ENCODE measurements at regions not wholly inside any gene's neighbourhood (a gene's known extent, or its start where the extent isn't known, plus 50 kb on each side); places are given as distances from the start of the nearest gene placed in this dataset.

DNA sequence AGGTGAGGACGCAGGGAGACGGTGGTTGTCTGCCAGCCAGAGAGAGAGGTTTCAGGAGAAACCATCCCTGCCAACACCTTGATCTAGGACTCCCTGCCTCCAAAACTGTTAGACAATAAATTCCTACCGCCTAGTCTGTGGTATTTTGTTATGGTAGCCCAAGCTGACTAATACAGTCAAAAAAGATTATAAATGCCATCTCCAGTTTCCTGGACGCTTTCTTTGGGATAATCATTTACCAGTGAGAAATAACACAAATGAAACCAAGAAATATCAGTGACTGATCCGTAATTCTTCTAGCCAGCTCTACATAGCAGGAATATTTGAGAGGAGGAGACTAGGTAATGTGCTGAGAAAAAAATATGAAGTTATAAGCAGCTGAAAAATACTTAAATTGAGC is 707.8 kb upstream of the LMCD1 start:
- no peak for DNase-seq (ENCODE audit: low read depth)

DNA sequence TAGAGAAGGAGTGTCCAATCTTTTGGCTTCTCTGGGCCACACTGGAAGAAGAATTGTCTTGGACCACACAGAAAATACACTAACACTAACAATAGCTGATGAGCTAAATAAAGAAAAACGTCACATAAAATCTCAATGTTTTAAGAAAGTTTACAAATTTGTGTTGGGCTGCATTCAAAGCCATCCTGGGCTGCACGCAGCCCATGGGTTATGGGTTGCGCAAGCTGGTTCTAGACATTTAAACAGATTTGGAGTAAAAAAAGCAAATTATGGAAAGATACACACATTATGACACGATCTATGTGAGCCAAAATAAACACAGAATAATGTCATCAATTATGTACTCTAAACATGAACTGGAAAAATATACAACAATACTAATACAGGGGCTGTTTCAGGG is 703.3 kb upstream of the LMCD1 start:
- no peak for DNase-seq (ENCODE audit: low read depth)

DNA sequence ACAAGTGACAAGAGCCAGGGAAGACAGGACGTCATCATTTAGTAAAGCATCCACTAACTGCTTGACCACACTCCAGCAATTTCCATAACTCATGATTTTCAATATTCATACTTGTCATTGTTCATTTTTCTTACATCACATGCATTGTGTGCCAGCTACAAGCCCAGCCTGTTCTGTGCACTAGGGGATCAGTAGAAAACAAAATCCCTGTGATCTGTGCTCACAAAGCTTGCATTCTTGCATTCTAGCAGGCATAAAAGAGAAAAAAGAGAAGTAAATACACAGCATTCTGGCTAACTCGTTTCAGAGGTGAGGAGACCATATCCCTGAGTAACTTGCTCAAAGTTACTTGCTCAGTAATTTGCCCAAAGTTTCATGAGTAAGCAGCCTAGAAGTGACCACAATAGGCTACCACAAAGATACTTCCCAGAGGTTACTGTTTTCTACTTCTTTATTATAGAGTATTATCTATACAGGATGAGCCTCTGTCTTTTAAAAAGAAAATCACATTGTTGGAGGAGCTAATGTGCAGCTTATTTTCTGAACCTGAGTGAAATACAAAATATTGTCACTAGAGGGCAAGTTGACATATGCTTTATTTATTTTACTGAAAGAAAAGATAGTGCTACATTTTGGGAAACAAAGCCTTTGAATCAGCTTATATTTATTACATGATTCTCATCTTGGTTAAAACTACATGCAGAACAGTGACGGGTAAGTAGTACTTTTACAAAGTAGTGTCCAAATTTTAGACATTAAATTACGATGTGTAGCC is 701.4 kb upstream of the LMCD1 start:
- DNase-seq (ENCODE audit: low read depth): no peak

DNA sequence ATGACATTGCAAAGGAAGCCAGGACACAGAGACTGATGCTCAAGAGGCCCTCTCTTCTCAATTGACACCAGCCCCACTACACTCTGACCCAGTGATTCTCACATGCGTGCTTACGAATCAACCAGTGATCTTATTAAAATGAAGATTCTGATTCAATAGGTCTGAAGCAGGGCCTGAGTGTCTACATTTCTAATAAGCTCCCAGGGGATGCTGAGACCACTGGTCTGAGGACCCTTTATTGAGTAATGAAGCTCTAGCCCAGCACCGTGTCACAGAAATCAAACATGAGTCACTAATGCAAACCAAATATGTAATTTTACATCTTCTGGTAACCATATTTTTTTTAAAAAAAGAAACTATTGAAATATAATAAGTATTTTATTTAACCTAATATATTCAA is 689.1 kb upstream of the LMCD1 start:
- no peak for DNase-seq (ENCODE audit: low read depth)

DNA sequence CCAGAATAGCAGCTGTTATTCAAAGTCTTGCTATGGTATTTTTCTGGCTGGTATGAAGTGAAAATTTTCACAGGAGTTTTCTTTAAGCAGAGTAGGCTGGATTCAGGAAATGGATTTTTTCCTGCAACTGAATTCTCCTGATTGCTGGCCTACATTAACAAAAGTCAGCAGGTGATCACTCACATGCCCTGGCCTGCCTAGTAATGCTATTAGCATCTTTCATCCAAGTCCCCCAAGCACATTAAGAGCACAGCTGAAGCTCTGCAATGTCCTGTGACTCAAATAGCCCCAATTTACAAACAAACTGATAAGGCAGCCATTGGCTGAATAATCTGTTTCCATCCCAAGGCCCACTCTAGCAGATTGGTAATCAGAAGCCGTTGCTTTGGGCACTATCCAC is 688.3 kb upstream of the LMCD1 start:
- DNase-seq (ENCODE audit: low read depth): no peak

DNA sequence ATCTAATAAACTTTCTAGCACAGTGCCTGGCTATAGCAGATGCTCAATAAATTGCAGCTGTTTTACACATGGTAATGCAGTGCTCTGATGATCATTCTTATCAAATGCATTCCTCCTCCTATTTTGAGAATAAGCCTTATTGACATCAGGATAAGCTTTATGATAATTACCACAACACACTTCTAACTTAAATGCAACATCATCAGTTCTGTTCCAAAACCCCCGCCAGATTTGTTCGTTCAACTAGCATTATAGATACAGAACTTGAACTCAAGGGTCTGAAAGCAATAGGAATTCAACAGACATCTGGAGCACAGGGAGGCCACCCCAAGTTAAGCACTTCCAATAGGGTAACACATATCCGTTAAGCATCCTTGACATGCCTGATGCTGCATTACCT is 684.4 kb upstream of the LMCD1 start:
- no peak for DNase-seq (ENCODE audit: low read depth)

DNA sequence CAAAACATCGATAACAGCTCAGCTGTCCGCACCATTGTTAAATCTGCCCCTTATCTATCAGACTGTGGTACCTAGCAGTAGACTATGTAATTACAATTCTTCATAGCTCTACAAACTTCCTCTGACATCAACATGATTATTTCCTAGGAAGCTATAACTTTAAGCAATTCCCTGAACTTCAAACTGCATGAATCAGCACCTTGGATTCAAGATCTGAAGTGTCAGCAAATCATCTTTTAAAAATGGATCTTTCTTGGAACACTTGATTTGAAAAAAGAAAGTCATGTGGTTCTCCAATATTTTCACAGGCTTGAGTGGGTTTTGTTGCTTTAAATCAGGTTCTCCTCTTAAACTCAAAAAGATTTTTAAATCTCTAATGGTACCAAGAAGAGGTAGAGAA is 680.7 kb upstream of the LMCD1 start:
- DNase-seq (ENCODE audit: low read depth): no peak

DNA sequence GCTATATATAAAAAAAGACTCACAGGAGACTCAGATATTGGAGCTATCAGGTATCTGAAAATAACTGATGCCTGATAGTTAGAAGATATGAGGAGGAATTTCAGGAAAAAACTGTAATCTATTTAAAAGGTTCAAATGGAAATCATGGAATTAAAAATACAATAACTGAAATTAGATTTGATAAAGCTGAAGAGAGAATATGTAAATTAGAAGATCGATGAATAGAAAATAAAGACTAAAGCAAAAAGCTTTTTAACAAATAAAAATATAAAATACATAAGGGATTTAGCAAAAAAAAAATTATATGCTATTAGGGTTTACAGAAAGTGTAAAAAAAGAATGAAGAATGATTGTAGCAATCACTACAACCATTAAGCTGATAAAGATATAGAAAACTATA is 679.8 kb upstream of the LMCD1 start:
- DNase-seq (ENCODE audit: low read depth): no peak

DNA sequence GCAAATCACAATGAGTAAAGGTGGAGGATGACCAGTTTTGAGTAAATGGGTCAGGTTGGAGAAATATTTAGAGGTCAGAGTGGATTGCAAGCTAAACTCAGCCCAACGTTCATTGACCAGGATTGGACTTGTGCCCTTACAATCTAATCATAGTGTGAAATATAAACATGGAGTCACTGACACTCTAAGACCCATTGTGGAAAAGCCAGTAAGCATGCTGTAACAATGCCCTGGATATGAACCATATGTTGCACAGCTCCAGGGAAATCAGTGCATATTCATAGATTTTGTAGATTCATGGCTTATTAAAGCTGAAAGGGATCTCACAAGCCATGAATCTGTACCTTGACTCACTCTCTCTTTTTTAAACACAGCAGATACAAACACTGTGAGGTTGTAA is 660.2 kb upstream of the LMCD1 start:
- no peak for DNase-seq (ENCODE audit: low read depth)

DNA sequence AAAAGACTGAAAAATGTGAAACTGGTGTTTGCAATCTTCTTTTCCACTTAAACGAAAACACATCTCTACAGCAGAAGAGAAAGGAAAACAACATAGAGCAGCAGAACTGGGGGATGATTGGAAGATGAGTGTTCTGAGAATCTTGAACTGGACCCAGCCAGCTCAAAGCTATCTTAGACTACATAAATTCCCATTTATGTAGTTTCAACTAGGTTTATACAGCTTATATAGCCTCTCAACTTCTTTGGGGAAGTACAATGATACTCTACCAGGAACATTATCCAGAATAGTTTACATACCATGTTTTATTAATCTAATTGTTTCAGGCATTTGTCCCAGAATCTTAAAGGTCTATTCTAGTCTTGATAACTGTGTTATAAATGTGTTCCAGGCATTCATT is 658.2 kb upstream of the LMCD1 start:
- no peak for DNase-seq (ENCODE audit: low read depth)

DNA sequence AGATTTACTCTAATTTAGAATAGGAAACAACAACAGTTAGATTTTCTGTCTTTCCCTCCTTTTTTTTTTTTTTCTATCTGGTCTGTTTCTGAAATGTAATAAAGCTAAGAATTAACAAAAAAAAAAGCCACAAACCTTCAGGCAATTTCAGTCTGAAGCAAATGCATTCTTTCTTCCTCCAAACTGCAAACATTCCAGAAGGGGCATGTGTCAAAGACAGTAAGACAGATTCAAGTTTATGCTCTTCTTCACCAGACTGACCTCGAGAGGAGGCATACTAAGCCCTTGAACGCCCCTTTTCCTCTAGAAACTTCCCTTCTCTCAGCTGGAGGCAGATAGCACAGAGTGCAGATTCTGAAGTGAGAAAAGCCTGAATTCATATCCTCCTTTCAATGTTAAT is 654.6 kb upstream of the LMCD1 start:
- DNase-seq (ENCODE audit: low read depth): no peak

DNA sequence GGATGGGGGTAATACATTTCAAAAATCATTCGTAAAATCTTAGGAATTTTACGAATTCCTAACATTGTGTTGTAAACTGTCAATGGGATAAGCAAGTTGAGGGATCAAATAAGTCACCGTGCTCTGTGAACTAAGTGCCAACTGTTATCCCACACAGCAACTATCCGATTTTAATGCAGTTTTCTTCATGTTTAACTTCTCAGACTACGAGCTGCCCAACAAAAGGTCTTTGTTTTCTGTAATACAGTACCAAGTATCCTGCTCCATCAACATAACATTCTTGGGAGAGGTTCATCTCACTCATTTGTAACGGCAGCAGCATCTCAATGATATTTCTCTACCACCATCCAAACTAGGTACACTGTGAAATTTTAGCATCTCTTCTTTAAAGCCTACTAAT is 654.1 kb upstream of the LMCD1 start:
- no peak for DNase-seq (ENCODE audit: low read depth)

DNA sequence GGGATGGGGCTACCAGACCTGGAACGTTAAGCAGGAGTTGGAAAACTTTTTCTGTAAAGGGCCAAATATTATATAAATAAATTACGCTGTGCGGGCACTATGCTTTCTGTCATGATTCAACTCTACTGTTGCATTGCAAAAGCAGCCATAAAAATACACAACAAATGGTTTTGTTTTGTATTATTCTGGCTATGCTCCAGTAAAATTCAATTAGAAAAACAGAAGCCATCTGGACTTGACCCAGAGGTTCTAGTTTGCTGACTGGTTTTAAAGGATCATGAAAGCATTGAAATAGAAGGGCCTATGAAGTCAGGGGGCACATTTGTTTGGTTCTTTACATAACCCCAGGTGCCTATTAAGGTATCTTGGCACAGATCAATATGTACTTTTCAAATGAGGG is 647.4 kb upstream of the LMCD1 start:
- DNase-seq (ENCODE audit: low read depth): no peak

DNA sequence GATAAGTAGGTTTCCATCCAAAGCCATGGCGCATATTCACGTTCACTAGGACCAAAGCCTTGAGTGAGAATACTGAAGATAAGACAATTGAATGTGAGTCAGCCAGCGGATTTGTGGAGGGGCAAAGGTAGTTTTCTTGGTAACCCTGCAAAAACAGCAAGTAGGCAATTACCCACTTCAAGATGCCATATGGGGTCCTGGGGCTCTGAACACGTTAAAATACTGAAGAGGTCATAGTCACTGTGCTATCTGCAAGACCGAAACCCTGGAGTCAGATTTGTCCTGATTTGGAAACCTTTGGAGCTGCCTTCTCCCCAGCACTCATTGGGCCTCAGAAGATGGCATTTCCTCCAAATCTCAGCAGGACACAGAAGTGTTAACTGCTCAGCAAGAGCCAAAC is 646.9 kb upstream of the LMCD1 start:
- DNase-seq (ENCODE audit: low read depth): no peak

DNA sequence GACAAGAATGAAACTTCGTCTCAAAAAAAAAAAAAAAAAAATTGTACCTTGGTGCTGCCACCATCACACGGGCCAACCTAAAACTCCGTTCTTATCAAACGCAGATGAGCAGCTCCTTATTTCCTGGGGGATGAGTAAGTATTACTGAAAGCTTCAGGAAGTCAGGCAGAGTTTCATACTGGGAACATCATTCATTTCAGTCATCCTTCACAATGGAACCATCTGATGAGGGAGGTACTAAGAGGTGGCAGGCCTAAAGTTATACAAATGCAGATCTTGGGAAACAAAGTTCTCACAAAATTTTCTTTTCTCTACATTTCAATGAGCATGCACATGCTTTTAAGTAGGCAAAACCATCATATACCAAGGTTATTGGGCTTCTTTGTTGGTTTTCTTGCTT is 636.0 kb upstream of the LMCD1 start:
- no peak for DNase-seq (ENCODE audit: low read depth)

DNA sequence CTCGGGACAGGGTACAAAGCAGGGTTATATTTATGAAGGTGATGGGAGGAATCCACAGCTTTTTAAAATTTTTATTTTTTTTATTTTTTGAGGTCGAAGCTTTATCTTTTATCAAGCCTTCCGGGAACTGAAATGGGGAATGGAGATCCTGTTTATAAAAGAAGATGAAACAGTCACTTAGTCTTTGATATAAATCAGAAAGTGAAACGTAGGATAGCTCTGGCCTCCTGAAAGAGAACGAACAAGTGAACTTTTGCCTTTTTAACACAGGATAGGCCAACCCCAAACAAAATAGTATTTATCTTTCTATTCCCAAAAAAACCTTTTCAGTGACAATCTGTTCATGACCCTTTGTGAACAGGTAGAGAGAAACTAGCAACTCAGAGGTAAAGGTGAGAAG is 634.0 kb upstream of the LMCD1 start:
- no peak for DNase-seq (ENCODE audit: low read depth)

DNA sequence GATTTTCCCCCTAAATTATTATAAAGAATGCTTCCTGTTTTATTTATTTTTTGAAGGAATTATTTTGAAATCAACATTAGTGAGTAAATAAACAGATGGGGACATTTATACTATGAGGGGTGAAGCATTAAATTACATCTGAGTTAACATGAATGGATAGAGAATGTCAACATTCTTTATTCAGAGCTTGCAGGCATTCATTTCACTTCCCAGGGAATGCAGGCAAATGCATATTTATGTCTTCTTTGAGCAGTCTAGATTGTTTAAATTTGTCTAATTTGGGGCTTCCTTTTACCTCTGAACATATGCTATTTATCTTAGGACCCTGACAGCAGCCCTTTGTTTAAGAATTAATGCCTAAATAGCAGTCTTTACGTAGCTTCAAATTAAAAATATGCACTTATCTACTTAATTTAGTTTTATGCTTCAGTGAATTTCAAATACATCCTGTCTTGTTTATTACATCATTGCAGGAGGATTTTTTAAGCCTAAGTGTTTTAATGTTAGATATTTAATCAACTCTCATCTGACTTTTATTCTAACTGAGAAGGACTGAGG is 630.5 kb upstream of the LMCD1 start:
- DNase-seq (ENCODE audit: low read depth): no peak

DNA sequence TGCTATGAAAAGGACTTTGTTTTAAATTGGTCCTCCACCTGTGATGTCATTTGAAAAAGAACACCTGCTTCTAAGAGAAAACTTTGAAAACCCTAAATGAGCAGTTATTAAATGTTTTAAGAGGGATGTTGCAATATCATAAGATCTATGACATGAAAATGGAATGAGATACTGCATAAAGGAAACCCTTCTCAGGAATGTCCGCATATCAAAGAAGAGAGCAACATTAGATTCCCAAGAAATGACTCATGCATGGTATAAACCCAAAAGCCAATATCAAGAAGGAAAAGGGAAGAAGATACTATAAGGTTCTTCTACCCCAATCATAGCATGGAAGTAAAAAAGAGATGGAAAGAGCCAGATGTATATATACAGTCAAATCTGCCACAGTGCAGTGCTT is 627.5 kb upstream of the LMCD1 start:
- DNase-seq (ENCODE audit: low read depth): no peak

DNA sequence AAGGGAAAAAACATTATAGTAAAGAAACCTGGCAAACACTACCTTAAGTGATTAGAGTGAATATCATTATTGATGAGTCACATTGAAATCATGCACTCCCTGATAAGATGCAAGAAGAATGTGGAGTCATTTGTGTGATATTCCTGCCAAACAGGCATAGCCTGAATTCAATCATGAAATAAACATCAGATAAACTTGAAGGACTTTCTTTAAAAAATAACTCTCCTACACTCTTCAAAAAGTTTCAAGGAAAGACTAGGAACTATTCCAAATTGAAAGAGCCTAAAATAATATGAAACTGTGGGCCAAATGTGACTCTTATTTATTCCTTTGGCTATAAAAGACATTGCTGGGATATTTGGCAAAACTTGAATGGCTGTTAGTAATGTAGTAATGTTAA is 625.7 kb upstream of the LMCD1 start:
- no peak for DNase-seq (ENCODE audit: low read depth)

DNA sequence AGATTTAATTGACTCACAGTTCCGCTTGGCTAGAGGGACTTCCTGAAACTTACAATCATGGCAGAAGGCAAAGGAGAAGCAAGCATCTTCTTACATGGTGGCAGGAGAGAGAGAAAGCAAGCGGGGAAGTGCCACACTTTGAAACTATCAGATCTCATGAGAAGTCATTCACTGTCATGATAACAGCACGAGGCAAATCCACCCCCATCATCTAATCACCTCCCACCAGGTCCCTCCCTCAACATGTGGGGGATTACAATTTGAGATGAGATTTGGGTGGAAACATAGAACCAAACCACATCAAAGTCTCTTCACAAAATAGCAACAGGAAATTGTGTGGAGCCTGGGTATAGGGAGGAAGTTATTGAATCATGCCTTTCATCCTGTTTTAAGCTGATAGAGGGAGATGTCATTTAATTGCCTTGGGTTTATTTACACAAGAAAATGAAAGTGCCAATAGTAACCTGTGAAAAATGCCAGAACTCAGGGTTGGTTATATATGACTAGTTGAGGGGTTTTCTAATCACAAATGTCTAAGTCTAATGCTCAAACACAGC is 624.8 kb upstream of the LMCD1 start:
- no peak for DNase-seq (ENCODE audit: low read depth)

DNA sequence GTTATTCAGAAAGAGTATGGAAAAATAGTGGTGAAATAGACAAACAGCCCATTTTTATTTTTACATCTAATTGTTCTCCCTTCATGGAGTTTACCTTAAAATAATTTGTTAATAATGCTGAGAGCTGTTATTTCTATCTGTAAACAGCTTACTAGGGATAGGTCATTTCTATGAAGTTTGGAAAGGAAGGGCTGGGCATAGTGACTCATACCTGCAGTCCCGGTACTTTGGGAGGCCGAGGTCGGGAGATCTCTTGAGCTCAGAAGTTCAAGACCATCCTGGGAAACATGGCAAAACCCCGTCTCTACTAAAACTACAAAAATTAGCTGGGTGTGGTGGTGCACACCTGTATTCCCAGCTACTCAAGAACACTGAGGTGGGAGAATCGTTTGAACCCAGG is 624.3 kb upstream of the LMCD1 start:
- no peak for DNase-seq (ENCODE audit: low read depth)

DNA sequence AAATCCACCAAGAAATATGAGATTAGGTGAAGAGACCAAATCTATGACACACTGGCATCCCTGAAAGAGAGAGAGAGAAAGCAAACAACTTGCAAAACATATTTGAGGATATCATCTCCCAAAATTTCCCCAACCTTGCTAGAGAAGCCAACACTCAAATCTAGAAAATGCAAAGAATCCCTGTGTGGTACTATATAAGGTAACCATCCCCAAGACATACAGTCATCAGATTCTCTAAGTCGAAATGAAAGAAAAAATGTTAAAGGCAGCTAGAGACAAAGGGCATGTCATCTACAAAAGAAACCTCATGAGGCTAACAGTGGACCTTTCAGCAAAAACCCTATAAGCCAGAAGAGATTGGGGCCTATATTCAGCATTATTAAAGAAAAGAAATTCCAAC is 622.1 kb upstream of the LMCD1 start:
- no peak for DNase-seq (ENCODE audit: low read depth)

DNA sequence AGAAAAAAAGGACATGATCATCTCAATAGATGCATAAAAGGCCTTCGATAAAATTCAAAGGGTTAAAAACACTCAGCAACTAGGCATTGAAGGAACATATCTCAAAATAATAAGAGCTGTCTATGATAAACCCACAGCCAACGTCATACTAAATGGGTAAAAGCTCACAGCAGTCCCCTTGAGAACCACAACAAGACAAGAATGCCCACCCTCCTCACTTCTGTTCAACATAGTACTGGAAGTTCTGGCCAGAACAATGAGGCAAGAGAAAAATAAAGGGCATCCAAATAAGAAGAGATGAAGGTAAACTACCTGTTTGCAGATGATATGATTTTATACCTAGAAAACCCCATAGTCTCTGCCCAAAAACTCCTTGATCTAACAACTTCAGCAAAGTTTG is 619.7 kb upstream of the LMCD1 start:
- no peak for DNase-seq (ENCODE audit: low read depth)

DNA sequence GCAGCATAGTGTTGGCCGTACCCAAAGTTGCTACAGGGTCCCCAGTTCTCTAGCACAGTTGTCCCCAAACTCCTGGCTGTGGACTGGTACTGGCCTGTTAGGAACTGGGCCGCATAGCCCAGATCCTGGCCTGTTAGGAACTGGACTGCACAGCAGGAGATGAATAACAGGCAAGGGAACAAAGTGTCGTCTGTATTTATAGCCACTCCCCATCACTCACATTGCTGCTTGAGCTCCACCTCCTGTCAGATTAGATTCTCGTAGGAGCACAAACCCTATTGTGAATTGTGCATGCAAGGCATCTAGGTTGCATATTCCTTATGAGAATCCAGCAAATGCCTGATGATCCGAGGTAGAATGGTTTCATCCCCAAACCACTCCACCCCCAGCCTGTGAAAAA is 604.0 kb upstream of the LMCD1 start:
- DNase-seq (ENCODE audit: low read depth): no peak
